Effector CD8-positive, alpha-beta T cell (primary cell): ENCODE measurements at regions not wholly inside any gene's neighbourhood (a gene's known extent, or its start where the extent isn't known, plus 50 kb on each side); places are given as distances from the start of the nearest gene placed in this dataset.

Source experiments
- DNase-seq: peaks from one replicate; lab custom pipeline; 2025; lab: John Stamatoyannopoulos, UW

DNA sequence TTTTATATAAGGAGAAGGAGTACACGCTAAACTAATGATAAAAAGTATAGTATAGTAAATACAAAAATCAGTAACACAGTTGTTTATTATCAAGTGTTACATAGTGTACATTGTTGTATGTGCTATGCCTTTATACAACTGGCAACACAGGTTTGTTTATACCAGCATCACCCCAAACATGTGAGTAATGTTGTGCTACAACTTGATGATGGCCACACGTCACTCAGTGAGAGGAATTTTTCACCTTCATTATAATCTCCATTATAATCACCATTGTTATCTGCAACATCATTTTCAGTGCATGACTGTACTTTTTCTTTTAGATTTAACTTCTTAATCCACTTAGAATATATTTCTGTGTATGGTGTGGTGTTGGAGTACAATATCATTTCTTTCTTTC, 204.0 kb upstream of the CTNNB1 start:
- no peak for DNase-seq

DNA sequence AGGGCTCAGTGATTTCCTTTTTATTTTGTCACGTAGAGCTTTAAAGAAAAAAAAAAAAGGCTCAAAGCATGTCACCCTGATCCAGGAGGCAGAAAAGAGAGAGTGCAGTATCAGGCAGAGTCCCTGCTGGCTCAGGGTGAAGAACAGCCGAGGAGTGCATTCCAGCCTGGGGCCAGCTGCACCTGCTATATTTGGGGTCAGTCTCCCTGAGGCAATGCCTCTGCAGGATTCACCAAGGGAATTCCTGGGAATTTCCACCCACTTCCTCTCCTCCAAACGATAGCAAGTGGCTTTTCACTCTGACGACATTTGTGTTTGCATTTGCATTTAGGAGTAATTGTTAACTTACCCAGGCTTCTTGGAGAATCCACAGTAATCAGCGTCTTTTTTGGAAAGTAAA, 202.9 kb upstream of the CTNNB1 start:
- no peak for DNase-seq

DNA sequence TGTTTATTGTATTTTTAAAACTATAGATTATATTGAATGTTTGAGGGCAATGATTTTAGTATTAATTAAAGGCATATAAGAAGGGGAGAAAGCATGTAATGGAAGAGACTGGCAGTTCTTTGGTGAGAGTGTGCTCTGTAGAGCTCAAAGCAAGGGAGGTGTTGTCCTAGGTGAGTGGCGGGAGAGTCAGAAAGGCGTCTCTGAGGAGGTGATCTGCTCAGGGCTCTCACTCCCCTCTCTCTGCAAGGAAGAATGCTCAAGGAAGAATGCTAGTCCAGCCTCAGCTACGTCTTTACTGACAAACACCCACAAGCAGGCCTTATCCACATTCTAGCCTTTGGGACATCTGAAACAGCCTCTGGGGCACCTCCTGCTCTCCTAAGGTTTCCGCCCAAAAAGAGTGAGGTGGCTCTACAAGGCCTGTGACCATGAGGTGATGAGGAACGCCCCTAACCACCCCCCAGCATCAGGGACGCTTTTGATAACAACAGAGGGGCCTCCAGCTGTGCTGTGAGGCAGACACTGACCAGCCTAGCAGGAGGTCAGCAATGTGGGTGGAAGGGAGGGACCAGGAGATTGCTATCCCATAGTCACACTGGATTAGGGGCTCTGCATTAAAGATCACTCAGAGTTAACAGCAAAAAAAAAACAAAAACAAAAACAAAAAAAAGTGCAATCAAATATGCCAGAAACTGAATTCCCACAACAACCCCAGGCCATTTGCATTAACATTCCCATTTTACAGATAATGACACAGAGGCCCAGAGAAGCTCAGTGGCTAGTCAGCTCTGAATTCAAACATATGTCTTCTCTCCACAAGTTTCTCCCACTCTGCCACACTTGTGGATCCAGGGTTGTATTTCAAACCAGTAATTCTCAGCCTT, 202.2 kb upstream of the CTNNB1 start:
- DNase-seq = no peak

DNA sequence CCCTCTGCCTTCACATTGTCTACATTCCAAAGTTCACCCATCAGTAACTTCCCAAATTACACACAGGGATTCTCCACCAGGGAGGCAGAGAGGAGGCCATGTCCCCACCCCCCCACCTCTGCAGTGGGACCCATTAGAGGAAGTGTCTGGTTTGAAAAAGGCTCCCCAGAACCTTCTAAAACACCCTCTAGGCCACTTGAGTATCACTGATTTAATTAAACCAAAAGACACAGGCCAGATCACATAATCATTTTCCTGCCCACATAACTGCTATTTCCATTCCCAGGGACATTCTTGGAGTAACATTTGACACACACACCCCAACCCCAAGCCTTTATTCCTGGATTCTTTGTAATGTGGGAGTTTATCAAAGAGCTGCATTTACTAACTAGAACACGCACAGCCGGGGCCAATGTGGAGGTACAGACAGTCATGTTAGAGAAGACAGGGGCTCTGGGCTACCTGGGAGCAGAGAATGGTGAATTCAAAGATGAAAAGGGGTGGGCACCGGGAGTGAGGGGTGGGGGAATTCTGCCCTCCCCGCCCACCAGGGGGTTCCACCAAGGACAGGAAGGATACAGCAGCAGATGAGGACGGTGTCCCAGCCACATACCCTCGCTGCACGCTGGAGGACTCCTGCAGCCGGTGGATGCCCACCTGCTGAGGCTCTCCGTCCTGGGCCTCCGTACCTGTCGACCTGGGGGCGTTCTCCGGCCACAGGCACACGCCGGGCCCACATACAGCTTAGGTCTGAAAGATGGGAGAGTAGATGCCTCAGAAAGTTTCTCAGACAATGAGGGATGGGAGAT, 201.4 kb upstream of the CTNNB1 start:
- DNase-seq = no peak

DNA sequence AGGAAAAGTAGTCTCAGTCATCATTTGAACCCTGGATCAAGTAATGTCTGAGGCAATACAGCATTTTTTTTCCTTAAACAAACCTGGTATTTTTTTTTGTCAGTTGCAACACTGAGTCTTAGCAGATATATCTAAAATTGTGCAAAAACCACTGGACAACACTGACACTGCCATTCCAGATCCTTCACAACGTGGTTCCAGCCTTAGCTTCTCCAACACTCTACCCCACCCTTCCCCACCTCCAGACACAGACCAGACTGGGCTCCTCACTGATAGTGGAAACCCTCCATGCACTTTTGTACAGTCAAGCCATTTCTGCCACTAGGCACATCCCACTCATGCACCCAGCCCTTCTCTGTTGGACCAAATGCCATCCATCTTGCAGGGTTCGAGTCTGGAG, 199.6 kb upstream of the CTNNB1 start:
- DNase-seq = no peak

DNA sequence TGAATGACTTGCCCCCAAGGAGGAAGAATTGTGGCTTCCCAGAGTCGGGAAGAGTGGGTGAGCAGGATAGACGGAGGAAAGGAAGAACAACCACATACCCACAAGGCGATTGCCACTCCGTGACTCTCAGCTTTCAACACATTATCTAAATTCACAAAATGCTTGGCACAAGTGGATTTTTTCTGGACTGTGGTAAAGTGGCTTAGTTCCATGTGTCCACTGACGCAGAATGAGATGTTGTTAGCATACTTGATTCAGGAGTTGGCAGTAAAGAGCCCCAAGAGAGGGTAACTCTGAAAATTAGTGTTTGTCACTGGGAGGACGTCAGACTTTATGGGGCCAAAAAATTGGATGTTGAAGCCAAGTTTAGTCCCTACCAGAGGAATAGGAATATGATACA, 198.8 kb upstream of the CTNNB1 start:
- no peak for DNase-seq

DNA sequence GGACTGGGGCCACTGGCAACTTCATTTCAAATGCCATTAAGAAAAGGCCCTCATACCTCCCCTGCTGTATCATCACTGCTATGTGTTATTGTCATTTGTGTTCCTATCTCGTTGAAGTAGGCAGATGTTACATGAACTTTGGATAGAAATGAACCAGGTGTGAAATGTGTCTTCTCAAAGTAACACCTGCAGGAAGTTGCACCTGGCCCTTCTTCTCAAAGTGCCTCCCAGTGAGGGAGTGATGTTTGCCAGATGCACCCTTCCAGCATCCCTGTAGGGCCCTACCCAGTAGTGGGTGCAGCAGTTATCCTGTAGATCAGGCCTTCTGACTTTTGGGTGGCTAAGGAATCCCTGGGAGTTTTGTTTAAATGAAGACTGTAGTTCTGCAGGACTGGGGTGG, 197.7 kb upstream of the CTNNB1 start:
- no peak for DNase-seq

DNA sequence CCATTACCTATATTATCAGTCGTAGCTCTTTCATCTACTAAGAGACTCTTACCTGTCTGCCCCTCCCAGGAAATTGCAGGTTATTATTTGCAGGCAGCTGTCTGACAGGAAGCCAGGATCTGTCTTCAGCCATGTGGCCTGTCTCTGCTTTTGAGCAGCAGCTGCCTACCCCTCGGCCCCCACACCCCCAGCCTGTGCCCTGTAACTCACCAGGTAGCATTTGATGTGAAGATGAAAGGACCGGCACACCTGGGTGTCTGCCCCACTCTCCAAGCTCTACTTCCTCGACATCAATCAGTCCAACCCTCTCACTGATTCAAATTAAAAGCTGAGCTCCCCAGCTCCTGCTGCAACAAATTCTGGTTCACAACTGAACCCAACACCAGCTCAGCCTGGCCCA, 197.2 kb upstream of the CTNNB1 start:
- no peak for DNase-seq

DNA sequence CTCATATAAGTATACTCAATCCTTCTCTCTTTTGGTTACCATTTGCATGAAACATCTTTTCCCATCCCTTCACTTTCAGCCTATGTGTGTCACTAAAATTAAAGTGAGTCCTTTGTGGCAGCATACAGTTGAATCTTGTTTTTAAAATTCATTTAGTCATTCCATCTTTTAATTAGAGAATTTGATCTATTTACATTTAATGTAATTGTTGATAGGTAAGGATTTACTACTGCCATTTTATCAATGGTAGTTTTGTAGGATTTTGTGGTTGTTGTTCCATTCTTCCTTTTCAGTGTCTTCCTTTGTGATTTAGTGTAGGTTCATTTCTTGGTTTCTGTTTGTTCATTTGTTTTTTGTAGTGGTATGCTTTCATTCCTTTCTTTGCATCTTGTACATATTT, 191.9 kb upstream of the CTNNB1 start:
- no peak for DNase-seq

DNA sequence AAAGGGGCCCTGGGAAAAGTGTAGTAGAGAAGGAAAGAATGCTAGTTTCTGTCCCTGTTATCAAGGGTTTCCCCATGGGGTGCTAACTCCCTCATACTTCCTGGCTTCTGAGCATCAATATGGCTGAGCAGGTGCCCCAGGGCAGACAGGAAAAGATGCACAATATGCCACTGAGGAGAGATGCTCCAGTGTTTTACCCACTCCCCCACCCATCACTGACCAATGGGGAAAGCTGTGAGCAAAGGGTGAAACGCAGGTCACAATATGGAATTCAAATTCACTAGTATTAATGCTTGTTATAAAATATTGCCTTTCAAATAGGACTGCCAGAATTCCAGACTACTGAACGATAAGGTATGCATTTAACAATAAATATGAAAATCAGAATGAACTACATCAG, 187.5 kb upstream of the CTNNB1 start:
- DNase-seq = no peak

DNA sequence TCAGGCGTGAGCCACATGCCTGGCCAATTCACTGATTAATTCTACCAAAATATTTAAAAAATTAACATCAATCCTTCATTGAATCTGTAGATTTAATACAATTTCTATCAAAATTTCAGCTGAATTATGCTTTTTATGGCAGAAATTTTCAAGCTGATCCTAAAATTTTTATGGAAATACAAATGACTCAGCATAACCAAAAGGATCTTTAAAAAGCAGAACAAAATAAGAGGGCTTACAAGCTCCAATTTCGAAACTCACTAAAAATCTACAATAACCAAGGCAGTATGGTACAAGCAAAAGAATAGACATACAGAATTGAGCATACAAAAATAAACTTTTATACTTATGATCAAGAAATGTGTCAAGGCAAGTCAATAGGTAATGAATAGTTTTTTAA, 180.4 kb upstream of the CTNNB1 start:
- no peak for DNase-seq

DNA sequence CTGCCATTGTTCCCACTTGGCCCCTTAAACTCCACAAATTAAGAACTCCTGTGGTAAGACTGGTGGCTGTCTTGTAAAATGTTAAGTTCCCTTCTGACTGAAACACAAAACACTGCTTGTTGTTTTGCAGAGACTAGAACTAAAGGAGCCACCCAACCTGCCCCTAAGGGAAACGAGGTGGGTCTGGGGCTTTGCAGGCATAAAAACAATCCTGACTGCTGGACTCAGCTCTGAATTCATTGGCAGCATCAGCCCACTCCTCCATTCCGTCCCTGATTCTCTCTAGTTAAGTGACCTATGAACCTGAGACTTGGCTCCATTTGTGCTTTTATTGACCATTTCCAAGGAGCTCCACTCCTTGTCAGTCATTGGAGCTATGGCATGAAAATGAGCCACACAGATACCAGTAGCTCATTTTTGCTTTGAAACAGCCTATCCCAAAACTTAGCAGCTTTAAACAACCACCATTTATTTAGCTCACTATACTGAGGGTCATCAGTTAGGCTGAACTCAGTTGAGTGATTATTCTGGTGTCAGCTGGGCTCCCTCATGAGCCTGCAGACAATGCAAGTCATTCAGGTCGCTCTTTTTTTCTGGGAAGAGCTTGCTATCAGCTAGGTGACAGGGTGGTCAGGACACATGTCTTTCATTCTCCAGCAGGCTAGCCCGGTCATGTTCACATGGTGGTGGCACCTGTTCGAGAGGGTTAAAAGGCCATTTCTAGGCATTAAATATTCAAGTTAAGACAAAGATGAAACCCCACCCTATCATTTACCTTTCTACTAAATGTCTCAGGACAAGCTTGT, 175.1 kb upstream of the CTNNB1 start:
- no peak for DNase-seq

DNA sequence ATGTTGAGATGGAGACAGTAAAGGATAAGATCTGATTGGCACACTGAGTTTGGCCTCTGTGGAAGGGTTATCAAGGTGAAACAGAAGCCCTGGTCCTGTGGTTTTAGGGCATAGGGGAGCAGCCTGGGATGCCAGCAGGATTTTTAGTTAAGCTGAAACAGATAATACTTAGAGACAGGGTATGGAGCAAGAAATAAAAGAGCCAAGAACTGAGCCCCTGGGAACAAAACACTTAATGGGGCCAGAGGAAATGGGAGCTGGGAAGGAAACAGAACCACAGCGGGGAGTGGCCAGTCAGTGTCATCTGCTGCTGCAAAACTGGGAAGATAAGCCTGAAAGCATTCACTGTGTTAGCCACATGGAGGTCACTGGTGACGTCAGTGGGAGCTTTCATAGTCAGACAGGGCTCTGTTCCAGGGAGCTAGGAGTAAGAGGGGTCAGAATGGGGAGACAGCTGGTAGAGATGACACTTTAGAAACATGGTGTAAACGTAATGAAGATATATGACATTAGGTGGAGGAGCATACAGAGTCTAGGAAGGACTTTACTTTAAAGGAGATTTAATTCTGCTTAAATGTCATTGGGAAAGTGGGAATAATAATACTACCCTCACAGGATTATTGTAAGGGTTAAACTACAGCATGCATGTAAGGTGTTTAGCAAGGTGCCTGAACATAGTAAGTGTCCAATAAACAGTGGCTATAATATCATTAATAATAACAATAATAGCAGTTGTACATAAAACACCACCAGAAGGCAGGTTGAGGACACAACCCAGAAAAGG, 172.7 kb upstream of the CTNNB1 start:
- no peak for DNase-seq

DNA sequence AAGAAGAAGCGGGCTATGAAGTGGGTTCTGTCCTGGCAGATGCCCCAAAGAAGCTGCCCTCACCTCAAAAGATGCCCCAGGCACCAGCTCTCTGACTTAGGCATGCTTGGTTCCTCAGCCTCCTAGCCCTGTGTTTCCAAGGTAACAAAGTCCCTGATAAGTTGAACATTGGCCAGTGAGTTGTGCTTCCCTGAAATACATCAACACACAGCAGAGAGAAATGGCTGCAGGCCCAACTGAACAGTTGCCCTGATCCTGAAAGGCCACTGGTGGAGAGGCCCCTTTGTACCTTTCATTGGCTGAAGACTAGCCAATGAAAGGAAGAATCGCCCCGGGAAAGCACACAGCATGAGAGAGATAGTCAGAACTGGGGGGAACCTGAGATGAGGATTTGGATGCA, 169.9 kb upstream of the CTNNB1 start:
- no peak for DNase-seq

DNA sequence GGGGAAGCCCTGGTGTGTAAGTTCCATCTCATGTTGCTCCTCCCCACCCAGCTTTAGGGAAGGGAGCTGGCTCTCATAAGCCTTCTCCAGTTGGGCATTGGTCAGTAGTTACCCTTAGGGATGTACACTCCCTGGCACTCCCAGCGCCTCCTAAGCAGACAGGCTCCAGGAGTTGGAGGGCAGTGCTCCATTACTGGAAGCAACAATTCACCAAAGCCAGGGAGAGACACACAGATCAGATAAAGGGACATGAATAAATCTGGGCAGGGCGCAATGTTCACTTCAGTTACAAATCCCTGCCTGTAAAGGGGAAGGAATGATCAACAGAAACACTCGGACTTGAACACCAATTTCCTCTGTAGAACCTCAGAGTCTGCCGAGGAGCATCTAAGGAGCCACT, 169.1 kb upstream of the CTNNB1 start:
- no peak for DNase-seq

DNA sequence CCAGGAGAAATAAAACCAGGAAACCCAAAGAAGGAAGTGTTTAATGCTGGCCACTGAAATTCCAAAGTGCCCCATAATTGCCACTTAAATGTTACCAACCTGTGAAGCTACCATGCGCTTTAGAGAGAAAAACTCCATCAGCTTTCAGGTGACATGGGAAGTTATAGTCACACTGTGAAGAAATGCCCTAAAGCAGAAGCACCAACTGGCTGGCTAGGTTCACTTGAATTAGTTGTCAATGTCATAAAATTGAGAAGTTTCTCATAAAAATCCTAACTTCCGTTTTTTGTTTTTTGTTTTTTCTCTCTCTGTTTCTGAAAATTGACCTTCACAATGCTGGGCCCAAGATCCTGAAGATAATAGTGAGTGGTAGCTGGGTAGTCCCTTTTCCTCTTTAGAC, 167.9 kb upstream of the CTNNB1 start:
- DNase-seq = no peak

DNA sequence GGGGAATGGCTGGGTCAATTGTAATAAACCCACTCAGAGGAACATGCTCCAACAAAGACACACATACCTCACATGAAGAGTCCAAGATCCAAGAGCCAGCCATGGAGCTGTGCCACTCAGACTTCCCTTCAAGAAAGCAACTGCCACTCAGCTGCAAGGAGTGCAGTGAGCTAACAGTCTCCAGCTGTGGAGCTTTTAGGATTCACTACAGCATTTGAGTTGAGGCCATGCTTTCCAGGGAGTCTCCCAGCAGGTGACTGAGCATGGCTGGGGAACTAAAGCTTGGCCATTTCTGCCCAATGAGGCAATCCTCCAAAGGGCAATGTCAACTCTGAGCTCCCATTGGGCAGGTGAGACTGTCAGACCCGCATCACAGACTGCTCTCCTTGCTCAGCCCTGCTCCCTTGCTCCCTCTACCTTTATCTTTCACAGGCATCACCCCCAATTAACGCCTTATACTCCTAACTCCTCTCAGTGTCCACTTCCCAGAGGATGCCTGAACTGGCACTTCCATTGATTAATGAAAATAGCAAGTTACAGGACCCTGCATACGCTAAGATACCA, 165.3 kb upstream of the CTNNB1 start:
- no peak for DNase-seq

DNA sequence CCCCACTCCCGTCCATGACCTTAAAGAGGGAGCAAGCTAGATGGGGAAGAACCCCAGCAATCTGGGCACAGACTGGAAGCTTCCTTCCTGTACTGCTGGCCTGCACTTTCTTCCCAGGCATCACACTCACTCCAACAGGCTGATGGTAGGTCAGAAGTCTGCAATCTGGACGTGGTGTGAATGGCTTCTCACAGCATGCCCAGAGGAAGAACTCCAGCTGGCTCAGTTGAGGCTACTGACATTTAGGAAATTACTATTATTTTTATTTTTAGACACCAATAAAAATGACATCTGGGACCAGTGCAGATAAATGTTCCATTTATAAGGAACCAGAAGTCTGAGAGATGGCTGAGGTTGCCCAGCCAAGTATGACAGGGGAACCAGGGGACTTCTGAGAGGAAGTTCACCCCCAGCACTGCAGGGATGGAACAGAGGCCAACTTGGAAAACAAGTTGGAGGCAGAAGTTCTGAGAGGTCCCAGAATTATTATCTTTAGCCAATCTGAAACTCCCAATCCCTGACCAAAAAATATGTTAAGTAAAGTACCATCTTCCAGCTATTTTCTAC, 163.8 kb upstream of the CTNNB1 start:
- DNase-seq = no peak

DNA sequence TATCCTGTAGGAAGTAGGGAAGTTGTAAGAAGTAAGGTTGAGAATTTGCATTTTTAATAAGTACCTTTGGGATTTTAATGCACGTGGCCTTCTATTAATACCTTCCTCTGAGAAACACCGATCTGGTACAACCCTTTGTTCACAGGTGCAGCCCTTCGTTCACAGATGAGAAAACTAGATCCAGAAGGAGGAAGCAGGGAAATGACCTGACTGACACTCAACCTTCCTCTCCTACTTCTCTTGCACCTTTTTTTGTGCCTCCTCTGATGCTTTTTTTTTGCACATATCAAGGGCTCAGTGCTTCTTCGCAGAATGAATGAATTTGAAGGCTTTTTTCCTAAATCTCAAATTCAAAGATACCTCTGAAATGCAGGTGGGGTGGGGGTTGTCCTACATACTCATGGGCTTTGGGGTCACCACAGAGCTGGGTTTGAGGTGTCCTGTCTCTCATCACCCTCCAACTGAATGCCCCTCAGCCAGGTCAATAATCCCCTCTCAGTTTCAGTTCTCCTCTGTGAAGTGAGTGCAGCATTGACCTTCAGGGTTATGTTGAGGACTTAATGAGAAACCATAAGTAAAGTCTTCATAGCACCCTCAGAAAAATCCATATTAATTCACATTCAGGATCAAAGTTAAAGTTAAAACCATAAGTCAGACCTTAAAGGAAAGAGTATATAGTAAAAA, 161.5 kb upstream of the CTNNB1 start:
- no peak for DNase-seq

DNA sequence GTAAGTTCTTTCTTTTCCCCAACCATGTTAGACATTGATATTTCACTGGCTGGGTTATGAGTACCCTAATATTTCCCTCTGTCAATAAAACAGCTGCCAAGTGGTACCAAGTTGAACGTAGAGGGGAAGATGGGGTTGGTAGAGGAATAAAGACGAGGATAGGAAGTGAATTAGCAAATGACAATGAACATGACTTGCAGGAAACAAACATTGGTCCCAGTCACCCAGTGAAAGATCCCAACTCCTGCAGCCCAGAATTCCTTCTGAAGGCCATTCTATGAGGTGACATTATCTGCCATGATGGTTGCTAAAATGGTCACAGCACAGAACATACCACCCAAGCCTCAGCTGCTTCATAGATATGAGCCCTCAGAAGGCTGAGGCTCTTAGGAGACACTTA, 159.0 kb upstream of the CTNNB1 start:
- DNase-seq = no peak
